ENCODE measurements at regions not wholly inside any gene's neighbourhood (a gene's known extent, or its start where the extent isn't known, plus 50 kb on each side); places are given as distances from the start of the nearest gene placed in this dataset.

- TF ChIP-seq CTCF (IDR thresholded peaks at IDR 0.05), result no peak
- TF ChIP-seq POLR2A (IDR thresholded peaks at IDR 0.05), result no peak
These were observed 337.0 kb downstream of the INSC start for GRCh38 chr11:15451713-15452112.
